HEK293 (cell line): ENCODE measurements at regions not wholly inside any gene's neighbourhood (a gene's known extent, or its start where the extent isn't known, plus 50 kb on each side); places are given as distances from the start of the nearest gene placed in this dataset.
"Not testable (repeated sequence)": the region's sequence is repeated elsewhere in the genome, so short reads cannot be mapped to it uniquely, and the experiment has no call there.

Experiments used
- CTCF ChIA-PET: fragments of 350-600 bp; formaldehyde crosslinking; extraction: SDS; loops from one replicate; lab custom pipeline; 2021; ENCODE audit warnings: antibody characterized with exemption; lab: Yijun Ruan, JAX
- POLR2A ChIA-PET: fragments of 300-600 bp; formaldehyde crosslinking; extraction: SDS; loops from one replicate; lab custom pipeline; 2020; ENCODE audit warnings: antibody characterized with exemption, inconsistent platforms; lab: Yijun Ruan, JAX
- H3K27ac ChIP-seq: fragments of 200-500 bp; sonication (Bioruptor generic); 2 replicates; pipeline ENCODE4 v1.5.1; 2014; ENCODE audit warnings: low read depth, low read length, control low read depth, inconsistent platforms; ENCODE audit errors: extremely low read depth
- H3K36me3 ChIP-seq, 2 experiments: fragments of 200-500 bp in 1 of 2; sonication (Bioruptor generic) in 1 of 2; 1 replicate in 1 of 2; 2 replicates in 1 of 2; pipeline ENCODE4 v1.5.1; 2014 to 2017; ENCODE audit warnings: inconsistent platforms in 2 of 2, low read length in 2 of 2; ENCODE audit not compliant: control insufficient read depth in 2 of 2, insufficient read depth in 1 of 2
- H3K4me1 ChIP-seq: fragments of 200-500 bp; sonication (Bioruptor generic); 2 replicates; pipeline ENCODE4 v1.5.1; 2014; ENCODE audit warnings: mild to moderate bottlenecking, low read length, inconsistent platforms; ENCODE audit not compliant: control insufficient read depth, insufficient read depth
- H3K4me3 ChIP-seq: 2 replicates; pipeline ENCODE4 v1.5.1; 2011; ENCODE audit warnings: low read depth, mild to moderate bottlenecking, control low read depth, low read length, moderate library complexity
- H3K9me3 ChIP-seq: fragments of 200-500 bp; sonication (Bioruptor generic); 2 replicates; pipeline ENCODE4 v1.5.1; 2014; ENCODE audit warnings: low read depth, low read length, inconsistent platforms; ENCODE audit not compliant: control insufficient read depth, insufficient read depth
- ZBTB11 ChIP-seq: fragments of 450-650 bp; formaldehyde crosslinking; conservative IDR thresholded peaks from 2 replicates; pipeline ENCODE4 v1.5.1; 2016; ENCODE audit warnings: low read depth, missing biosample characterization, missing genetic modification characterization
- ZNF335 ChIP-seq: fragments of 450-650 bp; formaldehyde crosslinking; conservative IDR thresholded peaks from 2 replicates; pipeline ENCODE4 v1.5.1; 2016; ENCODE audit warnings: missing biosample characterization, missing genetic modification characterization
- ZNF558 ChIP-seq: fragments of 450-650 bp; formaldehyde crosslinking; IDR thresholded peaks from 2 replicates; pipeline ENCODE4 v1.5.1; 2016; ENCODE audit warnings: missing biosample characterization, missing genetic modification characterization
- ZNF596 ChIP-seq: fragments of 450-650 bp; IDR thresholded peaks from 2 replicates; pipeline ENCODE4 v1.5.0; 2018; ENCODE audit warnings: missing biosample characterization, mild to moderate bottlenecking, missing genetic modification characterization, moderate library complexity

GRCh38 chr7:32748337-32748736, 143.2 kb downstream of the KBTBD2 start:
- CTCF ChIA-PET, H3K4me3 ChIP-seq, H3K4me1 ChIP-seq, H3K9me3 ChIP-seq: not testable (repeated sequence)
- TF ChIP-seq ZNF558 (tag by site-specific recombination): peak; percentile 94
- TF ChIP-seq, all 188 proteins: peak for 1; not testable (repeated sequence) for 187
- POLR2A ChIA-PET, H3K36me3 ChIP-seq, H3K27ac ChIP-seq: not testable (repeated sequence)

GRCh38 chr7:32747443-32748148, 144.0 kb downstream of the KBTBD2 start:
- H3K4me3 ChIP-seq, H3K36me3 ChIP-seq, H3K4me1 ChIP-seq, POLR2A ChIA-PET, CTCF ChIA-PET, H3K27ac ChIP-seq, H3K9me3 ChIP-seq: not testable (repeated sequence)

GRCh38 chr7:32741853-32742476, 149.6 kb downstream of the KBTBD2 start:
- CTCF ChIA-PET, H3K36me3 ChIP-seq, H3K9me3 ChIP-seq, POLR2A ChIA-PET, H3K4me3 ChIP-seq, H3K27ac ChIP-seq, H3K4me1 ChIP-seq: not testable (repeated sequence)

GRCh38 chr7:32739749-32740148, 151.8 kb downstream of the KBTBD2 start:
- H3K27ac ChIP-seq, CTCF ChIA-PET, H3K36me3 ChIP-seq: not testable (repeated sequence)

GRCh38 chr7:32738390-32738789, 153.2 kb downstream of the KBTBD2 start:
- H3K36me3 ChIP-seq, H3K27ac ChIP-seq, H3K9me3 ChIP-seq, H3K4me3 ChIP-seq, POLR2A ChIA-PET, CTCF ChIA-PET, H3K4me1 ChIP-seq: not testable (repeated sequence)
- 0 out of 2 replicates have a peak, but pooled peaks have one; percentile 33 for TF ChIP-seq ZNF596 (tag by site-specific recombination)

More at GRCh38 chr7:32739749-32740148, 151.8 kb downstream of the KBTBD2 start:
- H3K4me1 ChIP-seq, H3K9me3 ChIP-seq, POLR2A ChIA-PET, H3K4me3 ChIP-seq: not testable (repeated sequence)

GRCh38 chr7:32732767-32733166, 158.8 kb downstream of the KBTBD2 start:
- CTCF ChIA-PET: not testable (repeated sequence)

GRCh38 chr7:32729335-32729675, 162.3 kb downstream of the KBTBD2 start:
- CTCF ChIA-PET, H3K27ac ChIP-seq, H3K9me3 ChIP-seq, H3K4me1 ChIP-seq, POLR2A ChIA-PET, H3K36me3 ChIP-seq: not testable (repeated sequence)
- peak overlapping the region; percentile 25 for H3K4me3 ChIP-seq

More at GRCh38 chr7:32732767-32733166, 158.8 kb downstream of the KBTBD2 start:
- H3K9me3 ChIP-seq, POLR2A ChIA-PET, H3K36me3 ChIP-seq, H3K4me1 ChIP-seq, H3K4me3 ChIP-seq, H3K27ac ChIP-seq: not testable (repeated sequence)
- TF ChIP-seq ZBTB11 (peak; percentile 66), ZNF335 (tag by site-specific recombination) (peak; percentile 86)
